Parathyroid adenoma (tissue), 2 donors: ENCODE measurements at regions not wholly inside any gene's neighbourhood (a gene's known extent, or its start where the extent isn't known, plus 50 kb on each side); places are given as distances from the start of the nearest gene placed in this dataset.

ENCODE experiments used
- H2AFZ ChIP-seq: fragments of 300-600 bp; sonication (generic); one replicate; pipeline ENCODE4 v1.7.0; 2017; ENCODE audit warnings: antibody characterized with exemption, mild to moderate bottlenecking
- H3K27ac ChIP-seq: fragments of 300-600 bp; sonication (generic); one replicate; pipeline ENCODE4 v1.7.0; 2017
- H3K27me3 ChIP-seq: fragments of 300-600 bp; sonication (generic); one replicate; pipeline ENCODE4 v1.7.0; 2017; ENCODE audit warnings: low read length; ENCODE audit not compliant: control insufficient read depth, insufficient read depth
- H3K36me3 ChIP-seq: fragments of 300-600 bp; sonication (generic); one replicate; pipeline ENCODE4 v1.7.0; 2017; ENCODE audit warnings: low read length; ENCODE audit not compliant: control insufficient read depth, insufficient read depth
- H3K4me1 ChIP-seq: fragments of 300-600 bp; sonication (generic); one replicate; pipeline ENCODE4 v1.7.0; 2017; ENCODE audit warnings: control low read depth
- H3K4me2 ChIP-seq: fragments of 300-600 bp; sonication (generic); one replicate; pipeline ENCODE4 v1.7.0; 2017; ENCODE audit warnings: low read length
- H3K4me3 ChIP-seq: fragments of 300-600 bp; sonication (generic); one replicate; pipeline ENCODE4 v1.7.0; 2017; ENCODE audit warnings: low read depth, low read length
- H3K79me2 ChIP-seq: fragments of 300-600 bp; sonication (generic); one replicate; pipeline ENCODE4 v1.7.0; 2017; ENCODE audit warnings: control low read depth
- H3K9ac ChIP-seq: fragments of 300-600 bp; sonication (generic); one replicate; pipeline ENCODE4 v1.7.0; 2017; ENCODE audit warnings: mild to moderate bottlenecking
- H3K9me3 ChIP-seq: fragments of 300-600 bp; sonication (generic); one replicate; pipeline ENCODE4 v1.7.0; 2017; ENCODE audit warnings: low read length; ENCODE audit not compliant: control insufficient read depth
- CTCF ChIP-seq: fragments of 300-600 bp; sonication (generic); IDR thresholded peaks from one replicate; pipeline ENCODE4 v1.7.0; 2017; ENCODE audit warnings: antibody characterized with exemption, mild to moderate bottlenecking
- donor health status: primary hyperparathyroidism.

GRCh38 chr2:2566396-2567323 lies 235.6 kb upstream of the MYT1L start:
- H3K27ac ChIP-seq: no peak overlapping the region
- H3K4me3 ChIP-seq: no peak overlapping the region
- no peaks in the 10 kb centered on the region for H3K4me1 ChIP-seq
- no peak overlapping the region for H3K9ac ChIP-seq
- no peak overlapping the region for H3K4me2 ChIP-seq
- H3K36me3 ChIP-seq: no peaks in the 10 kb centered on the region
- H3K9me3 ChIP-seq: no peaks in the 10 kb centered on the region
- H3K79me2 ChIP-seq: no peaks in the 10 kb centered on the region
- no peak overlapping the region for H2AFZ ChIP-seq
- no peaks in the 10 kb centered on the region for H3K27me3 ChIP-seq
- no peak for TF ChIP-seq CTCF

GRCh38 chr2:2565671-2566070 lies 234.6 kb upstream of the MYT1L start:
- H3K79me2 ChIP-seq: no peaks in the 10 kb centered on the region
- H3K27ac ChIP-seq: no peak overlapping the region
- no peaks in the 10 kb centered on the region for H3K9me3 ChIP-seq
- no peak overlapping the region for H3K9ac ChIP-seq
- no peaks in the 10 kb centered on the region for H3K27me3 ChIP-seq
- no peak for TF ChIP-seq CTCF
- no peaks in the 10 kb centered on the region for H3K4me1 ChIP-seq
- no peak overlapping the region for H3K4me2 ChIP-seq
- no peak overlapping the region for H2AFZ ChIP-seq
- H3K4me3 ChIP-seq: no peak overlapping the region
- no peaks in the 10 kb centered on the region for H3K36me3 ChIP-seq

- Histone ChIP-seq H3K27me3 (no peaks in the 10 kb centered on the region), H2AFZ (no peak overlapping the region), H3K79me2 (no peaks in the 10 kb centered on the region), H3K4me2 (no peak overlapping the region), H3K9me3 (no peaks in the 10 kb centered on the region), H3K27ac (no peak overlapping the region), H3K4me3 (no peak overlapping the region), H3K36me3 (no peaks in the 10 kb centered on the region), H3K4me1 (no peaks in the 10 kb centered on the region), H3K9ac (no peak overlapping the region)
- TF ChIP-seq CTCF: no peak
These were observed 233.4 kb upstream of the MYT1L start for GRCh38 chr2:2564300-2565078.

GRCh38 chr2:2563309-2563860 lies 232.3 kb upstream of the MYT1L start:
- H3K27me3 ChIP-seq: no peaks in the 10 kb centered on the region
- no peak overlapping the region for H3K27ac ChIP-seq
- H3K4me2 ChIP-seq: no peak overlapping the region
- TF ChIP-seq CTCF: no peak
- no peaks in the 10 kb centered on the region for H3K36me3 ChIP-seq
- H3K4me3 ChIP-seq: no peak overlapping the region
- no peaks in the 10 kb centered on the region for H3K9me3 ChIP-seq
- H2AFZ ChIP-seq: no peak overlapping the region
- no peaks in the 10 kb centered on the region for H3K79me2 ChIP-seq
- H3K9ac ChIP-seq: no peak overlapping the region
- no peaks in the 10 kb centered on the region for H3K4me1 ChIP-seq
